Limb (tissue), 2 donors: ENCODE measurements at regions not wholly inside any gene's neighbourhood (a gene's known extent, or its start where the extent isn't known, plus 50 kb on each side); places are given as distances from the start of the nearest gene placed in this dataset.

Source experiments
- DNase-seq, 2 donors: peaks; one replicate each; pipeline ENCODE4 v3.0.0-alpha.2; 2016; ENCODE audit errors: extremely low spot score in 2 of 2

DNA sequence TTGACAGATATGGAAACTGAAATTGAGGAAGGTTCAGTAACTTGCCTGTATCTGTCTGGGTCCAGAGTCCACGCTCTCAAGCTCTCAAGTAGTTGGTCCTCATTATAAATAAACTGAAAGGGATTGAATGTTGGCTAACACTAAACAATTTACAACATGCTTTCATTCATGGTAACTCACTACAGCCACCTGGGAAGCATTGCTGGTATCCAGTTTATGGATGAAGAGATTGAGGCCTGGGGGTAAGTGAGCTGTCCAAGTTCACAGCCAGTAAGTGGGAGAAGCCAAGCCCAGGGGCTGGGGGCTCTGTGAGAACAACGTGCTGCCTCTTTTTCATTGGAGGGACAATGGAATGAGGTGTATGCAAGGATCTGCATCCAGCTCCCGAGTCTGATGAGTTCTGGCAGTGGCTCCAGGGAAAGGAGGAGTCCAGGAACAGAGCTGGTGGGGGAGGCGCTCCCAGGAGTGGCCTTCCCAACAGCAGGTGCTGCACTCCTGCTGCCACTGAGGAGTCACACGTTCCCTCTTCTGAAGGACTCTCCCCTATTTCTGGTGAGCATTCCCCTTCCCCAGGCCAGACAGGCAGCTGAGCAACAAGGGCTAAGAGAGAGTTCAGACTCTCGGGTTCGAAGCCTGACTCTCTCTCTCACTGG lies 175.8 kb downstream of the CSNK2A3 start:
- no peak for DNase-seq

DNA sequence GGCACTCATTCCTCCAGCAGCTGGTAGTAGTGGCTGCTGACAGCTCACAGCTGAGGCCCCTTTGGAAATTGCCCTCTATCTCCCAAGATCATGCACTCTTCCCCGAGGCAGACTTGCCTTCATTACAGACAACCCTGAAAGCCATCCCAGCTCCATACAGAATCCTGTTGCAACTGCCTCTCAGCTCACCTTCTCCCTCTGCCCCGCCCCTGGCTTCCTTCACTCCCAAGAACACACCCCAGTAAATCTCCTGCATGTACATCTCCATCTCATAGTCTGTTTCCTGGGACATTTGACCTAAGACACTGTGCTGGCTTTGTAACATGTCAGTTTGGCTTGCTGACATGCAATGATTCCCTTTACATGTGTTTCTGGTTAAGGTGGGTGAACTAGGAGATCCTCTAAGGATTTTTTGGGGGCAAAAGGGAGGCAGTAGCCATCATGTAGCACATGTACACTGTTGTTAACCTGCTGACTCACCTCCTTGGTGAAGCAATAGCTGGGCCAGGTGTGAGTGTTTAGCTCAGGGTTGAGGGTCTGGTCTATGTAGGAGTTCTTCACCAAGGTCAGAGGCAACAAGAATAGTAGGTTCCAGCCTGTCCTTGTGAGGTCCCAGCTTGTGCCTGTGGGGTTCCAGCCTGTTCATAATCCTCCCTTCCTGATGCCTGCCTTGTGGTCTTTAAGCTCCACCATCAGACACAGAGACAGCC lies 179.6 kb downstream of the CSNK2A3 start:
- no peak for DNase-seq

DNA sequence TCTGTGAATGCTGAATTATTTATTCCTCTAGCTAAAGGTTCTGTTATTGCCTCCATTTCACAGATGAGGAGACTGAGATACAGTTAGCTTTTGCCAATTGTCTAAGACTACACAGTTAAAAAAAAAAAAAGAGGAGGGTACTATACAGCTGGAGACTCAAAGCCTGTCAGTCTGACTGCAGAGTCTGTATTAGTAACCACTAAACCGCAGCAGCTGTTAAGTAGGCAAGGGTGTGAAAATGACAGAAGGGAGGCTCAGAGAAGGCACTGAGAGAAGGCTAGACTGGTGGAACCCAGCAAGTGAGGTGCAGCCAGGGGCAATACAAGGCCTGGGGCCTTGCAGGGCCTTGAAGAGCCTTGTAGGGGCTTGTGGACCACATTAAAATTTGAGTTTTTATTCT lies 181.2 kb downstream of the CSNK2A3 start:
- no peak for DNase-seq

- no peak for DNase-seq
Observed at GRCh38 chr11:11171285-11171684, 181.8 kb downstream of the CSNK2A3 start.

- no peak for DNase-seq
Observed at GRCh38 chr11:11170352-11171084, 182.5 kb downstream of the CSNK2A3 start.

GRCh38 chr11:11169715-11170351 lies 183.2 kb downstream of the CSNK2A3 start:
- DNase-seq, result no peak

DNA sequence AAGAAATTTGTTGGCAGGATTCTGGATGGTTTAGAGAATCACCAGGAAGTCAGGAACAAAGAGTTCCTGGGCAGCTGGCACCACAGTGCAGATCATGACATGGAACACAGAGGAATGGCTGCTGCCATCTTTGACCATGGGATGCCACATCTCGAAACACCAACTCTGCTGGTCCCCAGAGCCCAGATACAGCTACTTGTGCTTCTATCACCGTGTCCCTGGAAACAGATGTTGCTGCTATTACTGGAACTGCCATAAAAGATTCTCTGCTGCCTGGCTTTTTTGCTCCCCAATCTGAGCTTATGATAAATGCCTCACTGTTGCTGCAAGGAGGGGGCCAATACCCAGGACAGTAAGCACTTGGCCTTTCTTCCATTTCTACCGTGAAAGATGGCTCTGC lies 185.2 kb downstream of the CSNK2A3 start:
- no peak for DNase-seq

GRCh38 chr11:11164334-11164690 lies 188.7 kb downstream of the CSNK2A3 start:
- DNase-seq, result no peak

- DNase-seq, result no peak
Observed at GRCh38 chr11:11163669-11164333, 189.2 kb downstream of the CSNK2A3 start.

GRCh38 chr11:11163236-11163635 lies 189.8 kb downstream of the CSNK2A3 start:
- no peak for DNase-seq

- DNase-seq, result no peak
Observed at GRCh38 chr11:11157185-11157584, 195.9 kb downstream of the CSNK2A3 start.

DNA sequence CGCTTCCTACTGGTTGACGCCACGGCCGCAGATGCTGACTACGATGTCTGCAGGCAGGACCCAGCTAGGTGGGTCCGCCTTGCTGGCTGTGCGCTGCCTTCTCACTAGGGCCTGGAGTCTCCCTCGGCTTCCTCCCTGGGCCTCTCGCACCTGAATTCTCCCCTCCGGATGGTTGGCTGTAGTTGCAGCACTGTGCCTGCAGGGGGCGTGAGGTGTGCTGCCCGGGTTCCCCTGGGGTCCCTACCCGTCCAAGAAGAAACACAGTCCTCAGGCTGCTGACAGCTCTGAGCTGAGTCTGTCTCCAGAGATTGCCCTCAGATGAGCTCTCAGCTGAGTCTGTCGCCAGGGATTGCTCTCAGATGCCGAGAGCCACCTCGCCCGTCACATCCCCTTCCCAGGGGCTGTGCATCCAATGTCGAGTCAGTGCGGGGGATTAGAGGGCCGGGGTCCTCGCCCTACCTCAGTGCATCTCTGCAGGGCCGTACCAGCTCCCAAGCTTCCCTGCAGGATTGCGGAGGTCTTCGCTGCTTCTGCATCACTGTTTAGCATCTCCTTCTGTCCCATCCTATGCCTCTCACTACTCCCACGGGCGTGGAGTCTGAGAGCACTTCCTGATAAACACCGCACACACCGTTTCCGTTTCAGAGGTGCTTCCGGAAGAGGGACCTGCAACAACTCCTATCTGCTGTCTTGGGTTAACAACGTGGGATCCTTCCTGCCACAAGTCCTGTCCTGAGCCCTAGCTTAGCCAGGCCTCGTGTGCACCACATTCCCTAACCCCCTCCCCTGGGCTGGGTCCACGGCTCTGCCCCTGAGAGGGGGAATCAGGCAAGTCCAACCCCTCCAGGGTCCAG lies 196.9 kb downstream of the CSNK2A3 start:
- no peak for DNase-seq

DNA sequence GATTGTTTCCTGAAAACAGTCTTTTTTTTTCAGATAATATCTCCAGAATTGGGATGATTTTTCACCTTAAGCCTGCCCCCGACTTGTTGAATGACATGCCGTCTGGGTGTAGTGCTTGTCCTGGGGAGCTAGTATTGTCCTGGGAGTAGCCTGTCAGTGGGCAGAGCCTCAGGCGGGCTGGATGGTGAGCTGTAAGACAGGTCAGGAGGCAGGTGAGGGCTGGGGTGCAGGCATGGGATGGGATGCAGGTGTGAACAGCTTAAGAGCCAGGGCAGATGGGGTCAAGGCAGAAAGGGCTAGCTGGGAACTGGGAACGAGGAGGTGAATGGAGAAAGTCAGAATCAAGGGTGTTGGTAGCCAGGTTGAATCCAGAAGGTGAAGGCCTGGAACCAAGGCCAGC lies 200.2 kb downstream of the CSNK2A3 start:
- DNase-seq, result no peak

- DNase-seq, result no peak
Observed at GRCh38 chr11:11149671-11150459, 203.2 kb downstream of the CSNK2A3 start.

- no peak for DNase-seq
Observed at GRCh38 chr11:11148596-11148995, 204.5 kb downstream of the CSNK2A3 start.

GRCh38 chr11:11148104-11148509 lies 204.9 kb downstream of the CSNK2A3 start:
- DNase-seq, result peak; percentile 69 to 87

DNA sequence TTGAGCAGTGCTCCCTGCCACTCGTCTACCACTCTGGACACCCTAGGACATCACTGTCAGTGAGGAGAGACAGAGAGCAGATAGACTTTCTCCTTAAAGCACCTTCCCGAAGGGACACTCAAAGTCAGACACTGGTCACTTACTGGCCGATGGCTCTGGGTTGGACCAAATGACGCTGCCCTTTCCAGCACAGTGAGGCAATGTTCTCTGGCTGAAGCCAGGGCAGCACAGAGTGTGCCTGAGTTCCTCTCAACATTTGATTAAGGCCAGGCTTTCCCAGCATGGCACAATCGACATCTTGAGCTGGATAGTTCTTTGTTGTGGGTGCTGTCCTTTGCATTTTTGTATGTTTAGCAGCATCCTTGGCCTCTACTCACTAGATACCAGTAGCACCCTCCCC lies 206.2 kb downstream of the CSNK2A3 start:
- no peak for DNase-seq

- DNase-seq, result no peak
Observed at GRCh38 chr11:11143849-11144248, 209.2 kb downstream of the CSNK2A3 start.

DNA sequence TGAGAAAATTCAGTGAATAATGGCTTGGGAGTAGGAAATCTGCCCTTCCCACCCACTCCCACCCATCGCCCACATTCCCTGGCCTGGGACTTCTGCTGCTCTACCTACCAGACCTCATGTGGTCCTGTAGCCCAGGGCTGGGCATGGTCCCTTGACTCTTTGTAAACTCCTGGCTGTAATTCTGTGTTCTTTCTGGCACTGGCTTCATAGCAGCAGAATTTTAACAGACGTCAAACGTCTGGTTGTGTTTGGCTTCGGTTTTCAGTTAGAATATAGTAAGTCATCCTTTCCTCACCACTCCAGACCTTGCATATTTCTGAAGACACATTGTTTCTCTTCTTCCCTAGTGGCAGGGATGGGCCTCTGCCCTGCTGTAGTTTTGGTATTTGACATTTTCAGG lies 210.6 kb downstream of the CSNK2A3 start:
- DNase-seq, result no peak

DNA sequence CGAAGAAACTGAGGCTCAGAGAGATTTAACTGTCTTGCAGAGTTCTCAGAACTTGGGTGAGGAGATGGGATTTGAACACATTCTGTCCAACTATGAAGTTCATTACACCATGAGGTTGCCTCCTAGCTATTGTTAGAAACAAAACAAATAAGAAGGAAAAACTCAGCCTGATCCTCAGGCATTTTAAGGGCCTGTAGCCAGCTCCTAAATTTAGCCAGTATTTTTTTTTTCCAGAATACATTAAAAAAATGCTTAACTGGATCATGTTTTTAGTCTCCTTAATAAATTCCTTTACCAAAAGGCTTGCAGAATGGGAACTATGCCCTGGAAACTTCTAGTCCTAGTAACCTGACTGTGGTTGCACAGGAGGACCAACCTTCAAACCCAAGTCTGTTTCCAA lies 212.0 kb downstream of the CSNK2A3 start:
- DNase-seq, result no peak
